Ecto neural progenitor cell (in vitro differentiated cells): ENCODE measurements at regions not wholly inside any gene's neighbourhood (a gene's known extent, or its start where the extent isn't known, plus 50 kb on each side); places are given as distances from the start of the nearest gene placed in this dataset.
"Not testable (repeated sequence)": the region's sequence is repeated elsewhere in the genome, so short reads cannot be mapped to it uniquely, and the experiment has no call there.

Source experiments
- DNase-seq: peaks from one replicate; pipeline ENCODE4 v3.0.0-alpha.2; 2018; ENCODE audit warnings: low spot score

DNA sequence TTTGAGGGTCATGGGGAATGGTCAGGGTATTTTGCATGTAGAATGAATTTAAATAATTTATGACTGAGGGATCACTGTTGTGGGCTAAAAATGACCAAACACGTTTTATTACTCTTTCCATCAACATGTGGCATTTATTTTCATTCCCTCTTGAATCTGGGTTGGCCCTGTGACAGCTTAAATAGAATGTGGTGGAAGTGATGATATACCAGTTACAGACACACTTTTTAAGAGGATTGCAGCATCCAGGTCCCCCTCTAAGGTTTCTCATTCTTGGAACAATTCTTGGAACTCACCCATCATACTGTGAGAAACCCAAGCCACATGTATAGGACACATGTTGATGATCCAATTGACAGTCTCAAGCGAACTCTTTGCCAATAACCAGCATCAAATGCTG, 272.4 kb downstream of the ETV1 start:
- DNase-seq: no peak

DNA sequence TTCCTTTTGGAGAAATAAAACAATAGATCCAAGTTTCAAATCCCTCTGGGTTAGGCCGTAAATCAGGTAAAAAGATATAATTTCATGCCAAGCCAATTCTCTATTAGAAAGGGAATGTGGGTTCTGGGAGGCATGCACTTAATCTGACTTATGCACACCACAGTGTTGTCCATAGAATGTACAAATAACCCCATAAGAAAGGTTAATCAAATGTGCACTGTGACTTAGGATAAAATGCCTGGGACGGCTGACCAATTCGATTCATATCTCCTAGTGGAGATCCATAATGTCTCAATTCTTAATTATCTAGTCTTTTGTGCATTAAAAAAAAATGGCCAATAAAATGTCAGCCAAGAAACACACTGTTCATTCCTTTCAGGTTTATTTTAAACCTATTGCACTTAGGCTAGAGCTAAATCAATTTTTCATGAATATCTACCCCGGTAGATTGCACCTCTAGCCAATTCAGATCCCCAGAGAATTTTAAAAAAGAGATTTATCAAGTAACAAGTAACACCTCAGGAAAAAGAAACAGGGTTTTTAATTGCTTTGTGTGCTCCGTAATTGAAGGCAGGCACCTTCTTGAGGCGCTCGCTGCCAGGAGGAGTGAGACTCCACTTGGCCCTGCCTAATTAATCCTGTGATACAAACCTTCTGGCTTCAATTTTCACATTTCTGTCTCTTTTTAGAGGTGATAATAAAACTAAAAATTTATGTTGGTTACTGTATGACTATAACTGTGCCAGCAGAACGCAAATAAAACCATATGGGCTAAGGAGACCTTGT, 265.1 kb downstream of the ETV1 start:
- no peak for DNase-seq

DNA sequence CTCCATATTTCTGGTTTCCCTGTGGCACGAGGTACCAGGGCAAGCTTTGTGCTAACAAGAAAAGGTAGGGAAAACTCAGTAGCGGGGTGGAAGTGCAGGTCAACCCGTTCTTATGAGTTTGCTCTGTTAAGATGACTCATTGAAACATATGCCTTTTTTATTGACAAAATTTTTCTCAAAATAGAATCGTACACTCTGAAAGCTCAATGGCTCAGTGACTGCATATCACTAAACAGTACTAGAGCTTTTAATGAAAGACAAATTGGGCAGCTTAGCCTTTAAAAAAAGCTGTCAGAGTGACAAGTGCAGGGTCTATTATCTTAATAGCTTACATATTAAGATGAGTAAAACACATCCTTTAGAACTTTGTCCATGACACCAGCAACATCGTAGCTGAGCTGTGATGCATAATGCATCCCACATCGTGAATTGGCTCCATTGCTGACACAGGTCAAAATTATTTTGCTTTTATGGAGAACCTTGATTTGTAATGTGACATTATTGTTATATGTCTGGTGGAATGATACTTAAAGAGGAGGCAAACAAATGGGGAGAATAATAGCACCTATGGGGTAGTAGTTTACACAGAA, 264.4 kb downstream of the ETV1 start:
- DNase-seq: no peak

DNA sequence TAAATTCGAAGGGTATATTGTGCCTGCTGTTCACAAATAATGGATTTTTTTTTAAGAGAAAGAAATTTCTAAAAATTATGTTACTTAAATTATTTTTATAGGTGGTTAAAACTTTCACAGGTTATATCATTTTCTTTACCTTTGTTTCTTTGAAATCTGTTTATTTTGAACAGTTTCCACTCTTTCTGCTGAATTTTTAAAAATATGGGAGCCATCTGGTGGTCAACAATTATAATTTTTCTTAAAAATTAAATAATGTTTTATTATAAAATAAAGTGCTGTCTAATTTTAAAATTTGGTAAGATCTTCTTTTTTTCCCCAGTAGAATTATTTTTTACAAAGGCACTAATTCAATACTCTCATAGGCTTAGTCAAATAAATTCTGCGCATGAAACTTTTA, 263.9 kb downstream of the ETV1 start:
- DNase-seq: no peak

- DNase-seq: no peak
Measured at GRCh38 chr7:13727279-13727678, 262.2 kb downstream of the ETV1 start.

DNA sequence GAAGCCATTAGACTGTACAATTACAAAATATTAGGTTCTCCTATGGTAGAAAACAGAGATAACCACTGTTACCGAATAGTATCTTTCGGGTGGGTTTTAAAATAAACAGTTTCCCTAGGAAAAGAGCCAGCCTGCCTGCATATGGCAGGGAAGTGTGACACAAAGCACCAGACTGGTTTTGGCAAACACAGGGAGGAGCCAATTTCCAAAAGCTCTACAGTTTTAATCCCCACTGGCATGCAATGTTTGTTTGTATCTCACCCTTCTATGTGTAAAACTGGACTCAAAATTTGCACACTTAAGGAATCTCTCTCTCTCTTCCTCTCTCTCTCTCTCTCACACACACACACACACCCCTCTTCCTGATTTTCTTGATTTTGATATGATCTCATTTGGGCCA, 261.7 kb downstream of the ETV1 start:
- DNase-seq: no peak

- not testable (repeated sequence) for DNase-seq
Measured at GRCh38 chr7:13728430-13728829, 261.0 kb downstream of the ETV1 start.

DNA sequence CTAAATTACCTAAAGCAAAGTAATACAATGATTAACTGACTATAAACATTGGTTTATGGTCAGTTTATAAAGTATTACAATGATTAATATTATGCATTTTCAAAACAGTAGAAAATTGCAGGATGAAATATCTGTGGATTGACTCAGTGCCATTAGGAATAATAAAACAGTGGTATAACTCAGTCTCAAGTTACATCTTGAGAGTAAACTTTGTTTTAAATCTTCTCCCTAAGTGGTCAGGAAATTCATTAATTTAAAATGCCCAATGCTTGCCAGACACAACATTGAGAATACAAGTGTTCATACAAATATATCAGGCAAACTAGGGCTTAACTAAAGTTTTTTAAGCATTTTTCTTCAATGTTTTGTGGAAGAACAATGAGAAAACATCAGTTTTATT, 257.8 kb downstream of the ETV1 start:
- DNase-seq: no peak

DNA sequence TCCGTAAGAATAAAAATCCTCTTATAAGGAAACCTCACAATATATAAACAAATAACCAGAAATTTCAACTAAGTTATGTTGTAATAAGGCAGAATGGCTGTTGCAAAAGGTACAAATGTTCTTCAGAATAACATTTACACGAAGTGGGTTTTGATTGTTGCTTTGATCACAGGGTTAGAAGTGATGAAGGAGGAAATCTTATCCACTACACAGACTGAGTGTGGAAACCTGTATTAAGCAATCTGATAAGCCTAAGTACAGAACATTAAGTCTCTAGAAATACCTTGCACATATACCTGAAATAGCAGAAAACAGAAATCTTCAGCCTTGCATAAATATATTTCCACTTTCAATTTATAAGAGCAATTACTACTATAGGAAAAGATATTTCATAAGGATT, 251.9 kb downstream of the ETV1 start:
- no peak for DNase-seq

DNA sequence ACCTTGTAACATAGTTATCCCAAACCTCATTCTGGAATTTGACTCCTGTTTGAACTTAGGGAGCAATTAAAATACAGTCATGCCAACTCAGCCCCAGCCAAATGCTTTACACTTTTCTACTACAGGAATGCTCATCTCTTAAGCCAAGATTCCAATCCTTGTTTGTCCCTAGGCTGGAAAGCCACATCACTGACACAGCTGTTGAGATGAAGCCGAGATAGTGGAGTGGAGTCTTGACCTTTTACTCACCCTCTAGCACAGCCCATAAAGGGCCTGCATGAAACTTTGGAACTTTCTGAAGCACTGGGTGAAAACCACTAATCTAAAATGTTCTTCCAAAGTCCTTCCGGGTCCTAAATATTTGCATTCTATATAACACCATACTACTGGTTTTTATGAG, 247.3 kb downstream of the ETV1 start:
- DNase-seq: no peak

GRCh38 chr7:13742811-13743210, 246.7 kb downstream of the ETV1 start:
- no peak for DNase-seq

- no peak for DNase-seq
Measured at GRCh38 chr7:13743226-13743625, 246.2 kb downstream of the ETV1 start.

DNA sequence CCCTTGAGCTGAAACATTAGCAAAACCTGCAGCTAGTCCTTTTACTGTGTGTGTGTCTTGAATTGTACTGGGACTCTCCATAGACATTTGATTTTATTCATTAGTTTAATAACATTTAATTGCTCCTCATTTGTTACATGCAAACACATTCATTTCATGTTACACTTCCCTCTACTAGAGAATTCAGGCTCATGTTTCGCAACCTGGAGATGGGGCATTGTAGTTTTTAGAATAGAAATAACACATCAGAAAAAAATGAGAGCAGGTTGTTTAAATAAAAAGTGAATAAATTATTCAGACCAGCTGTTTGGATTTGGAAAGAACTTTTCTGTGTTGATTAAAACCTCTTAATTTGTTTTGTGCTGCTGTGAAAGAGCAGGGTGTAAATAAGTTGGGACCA, 243.9 kb downstream of the ETV1 start:
- DNase-seq: no peak

DNA sequence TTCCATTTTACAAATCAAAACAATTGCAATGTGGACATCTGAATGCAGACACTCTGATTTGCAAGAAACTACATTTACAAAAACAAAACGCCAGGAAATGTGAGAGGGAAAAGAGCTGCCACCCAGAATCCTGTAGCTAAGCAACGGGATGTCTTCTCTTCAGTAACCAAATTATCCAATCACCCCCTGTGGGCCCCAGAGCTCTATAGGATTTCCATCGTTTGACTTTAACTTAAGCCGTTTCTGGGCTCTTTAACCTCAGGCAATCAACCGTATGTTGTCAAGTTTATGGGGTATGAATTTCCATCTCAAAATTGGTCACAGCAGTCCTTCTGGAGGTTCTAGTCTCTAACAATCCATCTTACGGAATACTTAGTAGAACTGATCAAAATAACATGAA, 240.5 kb downstream of the ETV1 start:
- peak; percentile 64 for DNase-seq

DNA sequence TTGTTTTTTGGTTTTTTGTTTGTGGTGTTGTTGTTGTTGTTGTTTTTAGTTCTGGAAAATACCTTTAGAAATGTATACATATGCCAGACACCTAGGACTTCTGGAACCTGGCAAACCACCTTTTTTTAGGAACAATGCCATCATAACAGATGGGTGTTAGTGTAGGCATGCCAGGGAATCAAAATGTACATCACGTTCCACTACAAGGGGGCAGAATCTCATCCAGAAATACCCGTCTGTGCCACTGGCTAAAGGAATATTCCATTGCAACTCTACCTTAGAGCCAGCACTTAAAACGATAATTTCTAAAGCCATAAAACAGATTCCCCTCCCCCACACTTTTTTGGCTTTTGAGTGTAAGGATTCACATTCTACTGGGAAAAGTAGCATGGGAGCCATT, 239.8 kb downstream of the ETV1 start:
- DNase-seq: no peak

DNA sequence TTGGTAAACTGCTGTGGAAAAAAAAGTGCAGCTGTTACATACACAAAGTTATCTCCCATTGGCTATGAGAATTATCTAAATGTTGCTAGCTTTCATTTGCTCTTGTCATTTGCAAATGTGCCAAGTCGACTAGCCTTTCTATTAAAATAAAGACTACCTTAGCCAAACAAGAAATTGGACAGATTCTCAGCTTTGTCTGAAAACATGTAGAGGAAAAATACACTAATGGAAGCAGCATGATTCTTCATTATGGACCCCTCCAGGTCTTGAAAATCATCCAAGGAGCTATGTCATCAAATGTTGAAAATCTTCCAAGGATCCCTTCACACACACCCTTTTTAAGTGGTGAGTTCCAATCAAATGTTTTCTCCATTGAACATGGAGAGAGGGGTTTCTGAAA, 237.7 kb downstream of the ETV1 start:
- no peak for DNase-seq

DNA sequence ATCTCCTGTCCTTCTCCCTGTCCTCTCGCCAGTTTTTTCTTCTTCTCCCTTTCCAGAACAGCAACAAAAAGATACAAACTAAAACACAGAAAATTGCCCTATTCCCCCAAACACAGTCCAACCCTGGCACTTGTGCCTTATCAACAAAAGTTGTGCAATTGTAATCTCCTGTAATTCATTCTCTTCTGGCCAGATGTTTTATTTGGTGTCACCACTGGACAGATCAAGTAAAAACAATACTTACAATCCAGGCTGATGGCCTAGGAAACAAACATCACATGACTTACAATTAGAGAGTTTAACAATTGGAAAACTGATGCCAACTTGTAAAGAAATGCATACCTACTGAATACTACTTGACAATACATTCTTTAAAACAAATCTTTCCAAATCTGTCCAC, 231.6 kb downstream of the ETV1 start:
- no peak for DNase-seq

DNA sequence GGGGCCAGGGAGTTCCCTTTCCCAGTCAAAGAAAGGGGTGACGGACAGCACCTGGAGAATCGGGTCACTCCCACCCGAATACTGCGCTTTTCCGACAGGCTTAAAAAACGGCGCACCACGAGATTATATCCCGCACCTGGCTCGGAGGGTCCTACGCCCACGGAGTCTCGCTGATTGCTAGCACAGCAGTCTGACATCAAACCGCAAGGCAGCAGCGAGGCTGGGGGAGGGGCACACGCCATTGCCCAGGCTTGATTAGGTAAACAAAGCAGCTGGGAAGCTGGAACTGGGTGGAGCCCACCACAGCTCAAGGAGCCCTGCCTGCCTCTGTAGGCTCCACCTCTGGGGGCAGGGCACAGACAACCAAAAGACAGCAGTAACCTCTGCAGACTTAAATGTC, 223.6 kb downstream of the ETV1 start:
- DNase-seq: not testable (repeated sequence)

DNA sequence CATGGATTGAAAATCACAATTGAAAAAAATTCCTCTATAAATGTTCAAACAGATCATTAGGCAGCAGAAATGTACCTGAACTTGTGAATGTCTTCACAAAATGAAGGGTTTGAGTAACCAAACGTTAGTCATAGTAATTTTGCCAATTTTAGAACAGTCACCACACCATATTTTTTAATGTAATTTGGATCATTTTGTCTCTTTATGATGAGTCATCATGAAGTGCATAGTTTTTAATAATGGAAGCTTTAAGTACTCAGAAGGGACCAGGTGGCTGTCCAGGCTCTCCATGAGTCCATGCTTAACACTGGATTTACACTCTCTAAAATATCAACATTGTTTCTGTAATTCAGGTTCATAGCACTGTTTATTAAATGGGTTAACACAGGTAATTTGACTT, 219.2 kb downstream of the ETV1 start:
- DNase-seq: no peak

- DNase-seq: no peak
Measured at GRCh38 chr7:13774976-13775375, 214.5 kb downstream of the ETV1 start.

- DNase-seq: no peak
Measured at GRCh38 chr7:13777242-13777641, 212.2 kb downstream of the ETV1 start.

GRCh38 chr7:13778967-13779366, 210.5 kb downstream of the ETV1 start:
- DNase-seq: no peak

- DNase-seq: no peak
Measured at GRCh38 chr7:13790611-13791010, 198.9 kb downstream of the ETV1 start.

DNA sequence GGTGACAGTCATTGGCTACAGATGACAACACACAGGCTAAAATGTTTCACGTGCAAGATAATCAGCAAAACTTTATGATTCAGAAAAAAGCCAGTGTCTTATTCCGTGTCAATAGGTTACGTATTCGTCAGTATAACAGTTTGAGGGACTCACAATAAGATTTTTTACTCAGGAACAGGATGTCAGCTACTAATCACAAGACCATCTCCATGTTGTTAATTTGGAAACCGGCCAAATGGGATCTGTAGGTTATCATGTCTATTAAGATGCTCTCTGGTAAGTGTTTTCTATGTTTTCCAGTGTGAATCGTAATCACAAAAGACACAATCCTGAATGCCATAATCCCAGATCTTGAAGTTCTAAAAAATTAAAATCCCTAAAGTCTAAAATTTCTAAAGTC, 197.3 kb downstream of the ETV1 start:
- no peak for DNase-seq
